ENCODE measurements at regions not wholly inside any gene's neighbourhood (a gene's known extent, or its start where the extent isn't known, plus 50 kb on each side); places are given as distances from the start of the nearest gene placed in this dataset.
A peak's percentile ranks its signal among the peaks of the same experiment; 100 is the strongest.

GRCh38 chr10:32125023-32125422 is 68.8 kb upstream of the KIF5B start (continued):
- TF ChIP-seq CCDC6 (CRISPR knock-in tag; IDR thresholded peaks at IDR 0.05) (no peak), ZEB1 (IDR thresholded peaks at IDR 0.05; ENCODE audit: insufficient replicate concordance, low read depth) (peak; percentile 27), ETV5 (CRISPR knock-in tag; IDR thresholded peaks at IDR 0.05; ENCODE audit: borderline replicate concordance) (peak; percentile 45; the same call in 1 of the 2 replicates), ZNF572 (CRISPR knock-in tag; IDR thresholded peaks at IDR 0.05) (no peak), KDM6A (CRISPR knock-in tag; IDR thresholded peaks at IDR 0.05; ENCODE audit: low read depth) (0 out of 2 replicates have a peak, but pooled peaks have one; percentile 48), PAX8 (CRISPR knock-in tag; IDR thresholded peaks at IDR 0.05; ENCODE audit: borderline replicate concordance) (no peak), JDP2 (CRISPR knock-in tag; IDR thresholded peaks at IDR 0.05; ENCODE audit: borderline replicate concordance) (no peak), NR2F1 (CRISPR knock-in tag; IDR thresholded peaks at IDR 0.05) (peak; percentile 32 to 41; a peak in 1 of 4 replicates), AGO2 (optimal IDR thresholded peaks at IDR 0.05; ENCODE audit: low read depth, low read length) (no peak), LCORL (IDR thresholded peaks at IDR 0.05) (no peak), LCORL (CRISPR knock-in tag; IDR thresholded peaks at IDR 0.05) (peak; percentile 38; the same call in 1 of the 2 replicates), NFAT5 (CRISPR knock-in tag; IDR thresholded peaks at IDR 0.05) (no peak), ZNF510 (CRISPR knock-in tag; IDR thresholded peaks at IDR 0.05; ENCODE audit: low read depth) (no peak), TARDBP (CRISPR knock-in tag; IDR thresholded peaks at IDR 0.05) (peak; percentile 51; the same call in 1 of the 2 replicates), NAIF1 (CRISPR knock-in tag; IDR thresholded peaks at IDR 0.05; ENCODE audit: borderline replicate concordance) (0 out of 2 replicates have a peak, but pooled peaks have one; percentile 43), MIER2 (CRISPR knock-in tag; IDR thresholded peaks at IDR 0.05) (no peak), KLF12 (CRISPR knock-in tag; IDR thresholded peaks at IDR 0.05; ENCODE audit: borderline replicate concordance) (no peak), ZNF205 (CRISPR knock-in tag; IDR thresholded peaks at IDR 0.05) (peak; percentile 22; the same call in 1 of the 2 replicates), ZSCAN29 (CRISPR knock-in tag; conservative IDR thresholded peaks at IDR 0.05) (0 out of 2 replicates have a peak, but pooled peaks have one; percentile 51), NCOA2 (CRISPR knock-in tag; IDR thresholded peaks at IDR 0.05) (peak; percentile 76), ZNF383 (CRISPR knock-in tag; IDR thresholded peaks at IDR 0.05; ENCODE audit: borderline replicate concordance) (no peak), ZNF235 (CRISPR knock-in tag; IDR thresholded peaks at IDR 0.05; ENCODE audit: borderline replicate concordance) (no peak)
- TF ChIP-seq, protein P1, sequence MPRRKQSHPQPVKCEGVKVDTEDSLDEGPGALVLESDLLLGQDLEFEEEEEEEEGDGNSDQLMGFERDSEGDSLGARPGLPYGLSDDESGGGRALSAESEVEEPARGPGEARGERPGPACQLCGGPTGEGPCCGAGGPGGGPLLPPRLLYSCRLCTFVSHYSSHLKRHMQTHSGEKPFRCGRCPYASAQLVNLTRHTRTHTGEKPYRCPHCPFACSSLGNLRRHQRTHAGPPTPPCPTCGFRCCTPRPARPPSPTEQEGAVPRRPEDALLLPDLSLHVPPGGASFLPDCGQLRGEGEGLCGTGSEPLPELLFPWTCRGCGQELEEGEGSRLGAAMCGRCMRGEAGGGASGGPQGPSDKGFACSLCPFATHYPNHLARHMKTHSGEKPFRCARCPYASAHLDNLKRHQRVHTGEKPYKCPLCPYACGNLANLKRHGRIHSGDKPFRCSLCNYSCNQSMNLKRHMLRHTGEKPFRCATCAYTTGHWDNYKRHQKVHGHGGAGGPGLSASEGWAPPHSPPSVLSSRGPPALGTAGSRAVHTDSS (CRISPR knock-in tag; conservative IDR thresholded peaks at IDR 0.05) = no peak
- TF ChIP-seq, protein P2, sequence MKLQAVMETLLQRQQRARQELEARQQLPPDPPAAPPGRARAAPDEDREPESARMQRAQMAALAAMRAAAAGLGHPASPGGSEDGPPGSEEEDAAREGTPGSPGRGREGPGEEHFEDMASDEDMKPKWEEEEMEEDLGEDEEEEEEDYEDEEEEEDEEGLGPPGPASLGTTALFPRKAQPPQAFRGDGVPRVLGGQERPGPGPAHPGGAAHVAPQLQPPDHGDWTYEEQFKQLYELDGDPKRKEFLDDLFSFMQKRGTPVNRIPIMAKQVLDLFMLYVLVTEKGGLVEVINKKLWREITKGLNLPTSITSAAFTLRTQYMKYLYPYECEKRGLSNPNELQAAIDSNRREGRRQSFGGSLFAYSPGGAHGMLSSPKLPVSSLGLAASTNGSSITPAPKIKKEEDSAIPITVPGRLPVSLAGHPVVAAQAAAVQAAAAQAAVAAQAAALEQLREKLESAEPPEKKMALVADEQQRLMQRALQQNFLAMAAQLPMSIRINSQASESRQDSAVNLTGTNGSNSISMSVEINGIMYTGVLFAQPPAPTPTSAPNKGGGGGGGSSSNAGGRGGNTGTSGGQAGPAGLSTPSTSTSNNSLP (IDR thresholded peaks at IDR 0.05; ENCODE audit: low read depth, low read length) = peak; percentile 45; the same call in 1 of the 2 replicates
